HG03066 (cell line): ENCODE measurements at regions not wholly inside any gene's neighbourhood (a gene's known extent, or its start where the extent isn't known, plus 50 kb on each side); places are given as distances from the start of the nearest gene placed in this dataset.

Experiments used
- ATAC-seq: cut with Tn5 transposase; IDR thresholded peaks from one replicate; pipeline ENCODE4 v1.9.1; 2021; ENCODE audit warnings: low read depth; ENCODE audit not compliant: unreplicated experiment

DNA sequence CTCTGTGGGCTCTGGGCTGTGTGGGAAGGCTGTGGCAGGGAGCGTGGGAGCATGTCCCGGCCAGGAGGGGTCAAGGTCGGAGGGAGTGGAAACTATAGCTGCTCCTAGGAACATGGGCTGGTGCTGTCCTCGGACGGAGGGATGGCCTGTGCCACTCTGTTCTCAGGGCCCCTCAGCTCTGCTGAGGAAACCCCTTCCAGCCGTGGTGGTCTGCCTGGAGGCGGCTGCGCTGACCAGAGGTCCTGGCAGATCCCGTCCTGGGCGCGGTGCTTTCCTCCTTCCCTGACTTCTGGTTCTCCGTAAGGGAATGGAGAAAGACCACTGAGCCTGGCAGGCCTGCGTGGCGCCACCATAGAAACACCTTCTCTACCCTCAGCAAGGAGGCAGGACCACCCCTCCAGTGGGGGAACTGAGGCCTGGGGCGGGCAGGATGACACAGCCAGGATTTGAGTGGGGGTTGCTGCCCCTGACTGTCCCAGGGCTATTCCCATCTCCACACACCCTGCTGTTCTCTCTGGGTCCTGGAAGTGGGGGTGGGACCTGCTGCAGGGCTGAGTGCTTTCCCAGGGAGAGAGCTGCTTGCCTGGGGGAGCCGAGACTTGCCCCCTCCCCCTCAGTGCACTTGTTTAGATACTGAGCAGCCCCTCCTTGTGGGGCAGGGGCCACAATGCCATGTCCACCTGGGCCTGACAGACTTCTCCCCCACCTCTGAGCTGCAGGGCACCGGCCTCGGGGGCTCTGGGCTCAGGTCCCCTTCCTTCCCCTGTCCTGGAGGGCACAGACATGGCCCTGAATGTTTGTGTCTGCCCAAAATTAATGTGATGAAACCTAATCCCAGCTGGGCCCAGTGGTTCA is 301.0 kb upstream of the HS6ST1 start:
- no peak for ATAC-seq

DNA sequence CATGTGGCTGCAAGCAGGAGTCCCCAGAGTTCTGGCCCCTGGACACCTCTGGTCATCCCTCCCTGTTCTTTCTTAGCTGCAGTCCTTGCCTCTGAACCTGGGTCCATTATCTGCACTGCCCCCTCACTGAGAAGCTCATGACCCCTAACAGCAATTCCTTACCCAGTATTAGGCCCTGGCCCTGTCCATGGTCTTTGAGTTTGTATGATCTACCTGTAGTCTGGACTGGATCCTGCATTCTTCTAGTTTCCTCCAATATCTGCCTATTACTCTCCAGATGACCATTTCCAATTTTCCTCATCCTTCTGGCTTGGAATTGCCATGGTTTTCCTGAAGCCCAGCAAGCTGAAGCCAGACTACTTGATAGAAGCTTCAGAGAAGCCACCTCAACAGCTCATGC is 302.4 kb upstream of the HS6ST1 start:
- no peak for ATAC-seq

DNA sequence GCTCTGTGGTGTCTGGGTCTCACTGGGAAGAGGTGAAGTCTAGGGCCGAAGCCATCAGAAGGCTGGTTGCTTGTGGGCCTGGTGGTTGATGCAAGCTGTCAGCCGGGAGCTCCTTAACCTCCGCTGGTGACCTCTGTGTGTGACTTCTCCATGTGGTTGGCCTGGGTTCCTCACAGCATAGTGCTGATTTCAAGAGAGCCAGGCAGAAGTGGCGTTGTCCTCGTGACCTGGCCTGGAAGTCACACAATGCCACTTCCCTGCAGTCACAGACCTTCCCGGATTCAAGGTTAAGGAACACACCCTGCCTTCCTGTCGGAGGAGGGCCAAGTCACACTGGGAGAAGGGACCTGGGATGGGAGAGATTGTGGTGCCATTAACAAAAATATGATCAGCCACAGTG is 303.7 kb upstream of the HS6ST1 start:
- ATAC-seq: no peak

DNA sequence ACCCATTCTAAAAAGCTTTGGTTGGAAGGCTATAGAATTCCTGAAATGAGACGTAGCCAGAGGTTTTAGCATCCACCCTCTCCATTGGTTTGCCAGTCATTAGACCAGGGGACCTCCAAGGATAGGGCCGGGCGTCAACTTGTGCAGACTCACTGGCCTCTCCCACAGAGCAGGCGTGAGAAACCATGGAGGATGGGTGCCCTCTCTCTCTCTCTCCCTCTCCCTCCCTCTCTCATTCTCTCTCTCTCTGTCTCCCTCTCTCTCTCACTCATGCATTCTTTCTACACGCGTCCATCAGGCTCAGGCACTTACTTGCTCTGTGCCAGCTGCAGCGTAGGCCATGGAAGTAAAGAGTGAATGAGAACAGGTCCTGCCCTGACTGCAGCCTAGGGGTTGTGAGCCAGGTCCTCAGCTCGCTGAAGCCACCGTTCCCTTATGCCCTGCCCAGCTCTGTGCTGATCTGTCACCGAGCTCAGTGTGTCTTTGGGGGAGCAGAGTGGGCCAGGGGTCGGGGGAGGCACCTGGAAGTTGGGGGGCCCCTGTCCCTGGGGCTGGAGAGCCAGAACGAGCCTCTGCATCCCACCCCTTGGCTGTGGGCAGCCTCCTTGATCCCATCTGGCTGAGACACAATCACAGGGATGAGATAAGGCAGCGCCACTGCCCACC is 304.4 kb upstream of the HS6ST1 start:
- ATAC-seq: no peak

DNA sequence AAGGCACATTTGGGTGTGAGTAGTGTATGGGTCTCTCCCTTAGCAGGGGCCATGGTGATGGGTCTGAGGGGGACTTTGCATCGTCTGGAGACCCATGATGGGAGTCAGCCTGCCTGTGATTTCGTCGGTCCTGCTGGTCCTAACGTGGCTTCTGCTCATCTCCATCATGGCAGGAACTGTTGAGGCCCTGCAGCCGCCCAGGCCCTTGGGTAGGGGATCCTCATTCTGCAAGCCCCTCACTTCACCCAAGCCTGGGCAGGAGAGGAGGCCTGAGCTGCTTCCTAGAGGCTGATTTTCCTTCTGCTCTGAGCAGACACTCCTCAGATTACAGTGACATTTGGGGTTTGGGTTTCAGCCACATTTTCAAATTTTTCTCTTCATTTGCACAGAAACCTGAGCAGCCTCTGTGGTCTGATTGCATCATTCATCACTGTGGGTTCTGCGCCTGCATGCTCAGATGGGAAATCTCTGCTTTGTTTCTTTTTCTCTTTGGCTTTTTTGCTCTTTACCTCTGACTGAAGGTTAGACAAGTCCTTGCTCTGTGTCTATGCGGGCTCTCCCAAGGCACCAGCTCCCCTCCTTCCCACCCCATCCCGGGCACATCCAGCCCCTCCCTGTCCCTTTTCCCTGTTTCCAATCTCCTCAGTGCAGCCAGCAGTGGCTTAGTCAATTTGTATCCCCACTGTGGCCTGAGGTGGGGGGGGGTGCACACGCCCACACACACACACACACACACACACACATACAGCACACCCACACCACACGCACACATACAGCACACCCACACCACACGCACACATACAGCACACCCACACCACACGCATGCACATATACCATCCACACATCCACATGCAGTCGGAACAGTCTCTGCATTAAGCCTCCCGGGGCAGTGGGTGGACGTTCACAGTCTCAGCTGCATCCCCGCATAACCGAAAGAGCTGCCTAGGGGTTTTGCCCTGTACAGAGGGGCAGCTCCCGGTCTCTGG is 305.4 kb upstream of the HS6ST1 start:
- peak; percentile 86 for ATAC-seq

DNA sequence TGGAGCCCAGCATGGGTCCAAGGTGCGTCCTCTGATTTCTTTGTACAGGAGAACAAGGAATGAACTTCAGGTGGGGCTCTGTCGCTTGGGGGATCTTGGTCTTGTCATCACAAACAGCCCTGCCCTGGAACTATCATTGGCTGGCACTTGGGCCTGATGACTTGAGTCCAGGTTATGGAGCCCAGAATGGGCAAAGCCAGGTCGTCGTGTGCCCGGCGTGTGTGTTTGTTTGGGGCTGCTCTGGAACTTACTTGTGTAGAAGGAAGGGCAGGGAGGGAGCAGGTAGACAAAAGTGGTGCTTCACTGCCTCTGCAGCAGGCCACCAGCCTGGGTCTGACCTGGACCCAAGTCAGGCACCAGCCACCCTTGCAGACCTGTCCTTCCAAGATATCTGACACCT is 306.3 kb upstream of the HS6ST1 start:
- ATAC-seq: no peak

DNA sequence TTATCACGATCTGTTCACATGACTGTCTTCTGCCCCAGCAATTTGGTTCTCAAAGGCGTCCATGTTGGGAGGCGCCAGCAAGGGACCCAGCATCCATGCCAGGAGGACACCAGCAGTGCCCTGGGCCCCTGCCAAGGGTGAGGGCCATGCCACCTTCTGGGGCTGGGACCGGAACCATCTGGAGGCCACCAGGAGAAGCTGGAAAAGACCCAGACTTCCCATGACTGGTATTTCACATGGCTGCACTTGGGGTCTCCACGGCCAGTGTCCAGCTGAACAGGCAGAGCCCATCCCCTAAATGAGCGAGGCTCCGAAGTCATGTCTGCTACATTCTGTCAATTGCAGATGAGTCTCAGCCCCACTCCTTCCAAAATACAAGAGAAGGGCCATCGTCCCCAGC is 306.8 kb upstream of the HS6ST1 start:
- no peak for ATAC-seq

DNA sequence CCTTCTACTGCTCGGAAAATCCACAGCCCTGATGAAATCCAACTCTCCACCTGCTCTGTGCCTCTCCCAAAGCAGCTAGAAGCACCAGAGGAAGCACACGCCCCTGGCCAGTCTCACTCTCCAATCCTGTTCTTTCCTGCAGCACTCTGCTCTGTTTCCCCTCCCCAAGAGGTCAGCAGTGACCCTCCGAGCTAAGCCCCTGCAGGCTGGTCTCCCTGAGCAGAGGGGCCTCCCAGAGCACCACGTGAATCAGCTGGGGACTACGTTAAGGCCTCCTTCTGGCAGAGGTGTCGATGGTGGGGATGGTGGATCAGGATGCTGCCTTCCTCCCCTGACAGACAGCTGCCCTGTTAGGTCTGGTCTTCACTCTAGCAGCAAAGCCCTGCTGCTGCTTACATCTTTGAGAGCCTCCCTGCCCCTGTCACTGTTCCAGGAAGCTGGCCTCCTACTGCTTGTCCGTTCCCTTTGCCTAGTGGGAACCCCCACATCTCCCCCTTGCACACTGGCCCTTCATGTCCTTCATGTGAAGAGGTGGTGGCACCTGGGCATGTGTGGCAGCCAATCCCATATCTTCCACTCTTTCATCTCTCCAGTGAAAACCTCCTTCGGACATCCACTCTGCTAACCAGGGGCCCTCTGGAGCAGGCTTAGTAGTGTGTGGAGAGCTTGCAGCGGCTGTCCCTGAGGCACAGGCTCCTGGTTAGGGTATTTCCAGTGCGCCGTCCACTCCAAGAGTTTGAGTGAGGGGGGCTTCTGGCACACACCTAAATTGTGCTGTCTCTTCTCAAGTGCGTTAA is 307.5 kb upstream of the HS6ST1 start:
- ATAC-seq: no peak

DNA sequence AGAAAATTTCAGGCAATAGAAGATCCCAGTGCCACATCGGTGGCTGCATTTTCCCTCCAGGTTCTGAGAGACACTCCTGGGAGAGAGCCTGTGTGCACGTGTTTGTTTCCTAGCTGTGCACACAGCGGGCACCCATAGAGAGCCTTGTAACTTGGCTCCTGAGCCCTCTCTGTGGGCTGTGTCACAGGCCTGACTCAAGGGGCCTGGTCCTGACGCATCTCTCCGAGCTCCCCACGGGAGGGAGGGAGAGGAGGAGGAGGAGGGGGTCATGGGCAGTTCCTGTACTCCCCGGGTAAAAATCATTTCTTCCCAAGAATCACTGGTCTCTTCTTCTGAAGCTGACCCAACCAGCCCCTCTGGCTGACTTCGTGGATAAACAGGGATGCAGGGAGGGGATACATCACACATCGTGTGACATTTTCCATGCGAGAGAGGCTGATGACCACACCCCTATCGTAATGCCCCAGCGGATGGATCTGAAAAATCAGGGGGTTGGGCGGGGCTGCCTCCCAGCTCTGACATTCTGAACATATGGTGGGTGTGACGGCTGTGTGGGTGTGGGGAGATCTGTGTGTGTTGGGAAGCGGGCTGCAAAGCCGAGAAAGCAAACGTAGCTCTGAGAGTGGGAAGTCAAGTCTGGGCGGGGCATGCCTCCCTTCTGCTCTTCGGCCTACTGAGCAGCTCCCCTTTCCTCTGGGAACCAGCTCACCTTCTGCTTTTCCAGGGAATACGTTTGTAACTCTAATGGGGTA is 308.3 kb upstream of the HS6ST1 start:
- ATAC-seq: no peak

DNA sequence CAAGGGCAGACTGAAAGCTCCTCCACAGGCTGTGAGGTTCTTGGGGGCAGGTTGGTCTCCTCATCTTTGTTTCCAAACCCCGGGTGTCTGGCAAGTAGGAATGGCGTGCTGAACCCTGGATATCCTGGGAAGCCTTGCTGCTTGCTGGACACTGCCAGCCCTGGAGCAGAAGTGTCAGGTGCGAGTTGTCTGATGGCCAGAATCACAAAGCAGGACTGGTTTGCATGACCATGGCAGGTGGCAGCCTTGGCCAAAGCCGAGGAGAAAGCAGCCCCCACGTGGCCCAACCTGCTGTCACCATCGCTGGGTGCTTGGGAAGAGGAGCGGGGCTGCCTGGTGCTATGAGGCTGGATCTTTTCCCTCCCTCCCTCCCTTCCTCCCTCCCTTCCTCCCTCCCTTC is 309.5 kb upstream of the HS6ST1 start:
- no peak for ATAC-seq

DNA sequence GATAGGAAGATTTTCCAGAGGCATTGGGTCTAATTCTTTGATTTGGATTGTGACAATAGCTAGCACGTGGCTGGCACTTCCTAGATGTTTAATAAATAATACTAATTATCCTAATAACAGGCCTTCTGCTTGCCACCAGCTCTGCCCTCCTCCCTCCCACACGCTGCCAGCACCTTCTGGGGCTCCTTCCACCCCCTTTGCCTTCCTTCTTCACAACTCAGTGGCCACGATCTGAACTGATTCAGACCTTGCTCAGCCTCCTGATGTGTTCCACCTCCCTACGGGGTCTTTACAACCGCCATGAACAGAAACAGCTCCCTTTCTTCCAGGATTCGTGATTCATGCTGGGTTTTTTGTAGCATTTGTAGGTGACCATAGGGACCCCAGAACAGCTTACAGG is 310.3 kb upstream of the HS6ST1 start:
- ATAC-seq: no peak

DNA sequence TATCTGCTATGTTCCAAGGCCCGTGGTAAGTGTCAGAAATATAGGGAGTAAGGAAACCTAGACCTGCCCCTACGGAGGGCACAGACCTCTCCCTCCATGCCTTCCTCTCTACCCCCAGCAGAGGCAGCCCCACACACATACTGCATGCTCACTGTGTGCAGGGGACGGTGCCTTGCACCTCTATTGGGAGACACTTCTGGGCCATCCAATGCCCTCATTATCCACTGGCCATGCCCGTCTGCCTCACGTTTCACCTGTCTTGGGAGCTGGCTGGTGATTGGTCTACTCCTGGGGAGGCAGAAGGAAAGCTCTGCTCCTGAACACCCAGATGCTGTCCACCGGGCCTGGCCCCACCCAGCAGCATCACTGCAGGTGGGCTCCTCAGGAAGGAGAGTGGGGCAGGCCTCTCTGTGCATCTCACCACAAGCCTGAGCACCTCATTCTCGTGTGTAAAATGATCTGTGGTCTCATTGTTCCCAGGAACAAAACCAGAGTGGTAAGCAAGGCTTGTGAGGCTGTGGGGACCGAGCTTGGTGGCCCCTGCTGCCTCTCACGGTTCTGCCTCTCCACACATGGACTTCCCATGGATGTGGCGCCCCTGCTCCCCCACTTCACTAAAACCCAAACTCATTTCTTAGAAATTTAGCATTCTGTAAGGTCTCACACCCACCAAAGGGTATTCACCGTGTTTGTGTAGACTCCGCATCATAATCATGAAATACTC is 312.5 kb upstream of the HS6ST1 start:
- no peak for ATAC-seq

DNA sequence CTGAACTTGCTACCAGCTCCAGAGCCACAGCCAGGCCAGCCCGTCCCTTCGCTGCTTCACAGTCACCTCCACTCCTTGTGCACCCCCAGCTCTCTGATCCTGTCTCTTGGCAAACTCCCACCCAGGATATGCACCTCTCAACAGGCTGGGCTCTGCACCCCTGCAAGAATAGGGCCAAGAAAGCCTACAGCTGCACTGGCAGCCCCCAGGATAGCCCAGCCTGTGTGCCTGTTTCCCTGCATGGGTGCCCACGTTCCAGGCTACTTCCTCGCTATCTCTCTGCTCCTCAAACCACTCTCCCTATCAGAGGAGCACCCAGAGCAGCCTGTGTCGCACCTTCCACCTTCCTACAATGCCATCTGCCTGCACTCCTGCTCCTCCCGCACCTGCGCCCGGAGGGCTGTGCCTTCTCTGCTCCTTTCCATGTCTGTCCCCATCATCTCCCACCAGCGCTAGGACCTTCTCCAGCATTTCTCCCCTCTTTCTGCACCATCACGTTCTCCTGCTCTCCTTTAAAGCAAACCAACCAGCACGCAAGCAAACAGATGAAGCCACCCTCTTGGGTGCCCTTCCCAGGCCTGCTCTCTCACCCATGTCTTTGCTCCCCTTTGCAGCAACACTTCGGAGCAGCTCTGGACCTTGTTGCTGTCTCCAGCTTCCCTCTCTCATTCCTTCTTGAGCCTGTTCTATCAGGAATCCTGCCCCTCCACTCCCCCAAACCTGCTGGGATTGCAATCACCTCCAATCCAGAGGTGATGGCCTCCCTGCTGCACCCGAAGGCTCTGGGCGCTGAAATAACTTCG is 313.2 kb upstream of the HS6ST1 start:
- no peak for ATAC-seq

DNA sequence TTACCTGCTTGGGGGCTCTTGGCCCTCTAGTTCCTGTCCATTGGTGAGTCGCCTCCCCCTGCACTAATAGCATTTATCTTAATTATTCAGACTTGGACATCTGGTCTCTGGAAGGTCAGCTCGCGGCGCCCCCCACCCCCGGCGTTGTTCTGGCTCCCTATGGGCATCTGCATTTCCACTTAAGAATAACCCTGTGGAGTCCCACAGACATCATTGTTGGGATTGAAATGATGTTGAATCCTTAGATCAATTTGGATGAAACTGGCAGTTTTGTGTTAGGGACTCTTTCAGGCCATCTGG is 313.8 kb upstream of the HS6ST1 start:
- no peak for ATAC-seq

DNA sequence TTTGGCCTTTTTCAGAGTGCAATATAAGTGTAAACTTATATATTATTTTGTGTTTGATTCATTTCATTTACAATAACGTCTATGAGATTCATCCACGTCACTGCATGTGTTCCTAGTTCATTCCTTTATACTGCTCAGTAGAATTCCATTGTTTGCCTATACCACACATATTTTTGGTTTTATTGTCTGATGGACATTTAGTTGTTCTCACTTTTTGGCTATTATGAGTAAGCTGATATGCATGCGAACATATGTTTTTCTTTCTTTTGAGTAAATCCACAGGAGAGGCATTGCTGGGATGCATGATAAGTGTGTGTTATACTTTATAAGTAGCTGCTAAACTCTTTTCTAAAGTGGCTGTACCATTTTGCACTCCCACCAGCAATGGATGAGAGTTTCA is 314.8 kb upstream of the HS6ST1 start:
- no peak for ATAC-seq

DNA sequence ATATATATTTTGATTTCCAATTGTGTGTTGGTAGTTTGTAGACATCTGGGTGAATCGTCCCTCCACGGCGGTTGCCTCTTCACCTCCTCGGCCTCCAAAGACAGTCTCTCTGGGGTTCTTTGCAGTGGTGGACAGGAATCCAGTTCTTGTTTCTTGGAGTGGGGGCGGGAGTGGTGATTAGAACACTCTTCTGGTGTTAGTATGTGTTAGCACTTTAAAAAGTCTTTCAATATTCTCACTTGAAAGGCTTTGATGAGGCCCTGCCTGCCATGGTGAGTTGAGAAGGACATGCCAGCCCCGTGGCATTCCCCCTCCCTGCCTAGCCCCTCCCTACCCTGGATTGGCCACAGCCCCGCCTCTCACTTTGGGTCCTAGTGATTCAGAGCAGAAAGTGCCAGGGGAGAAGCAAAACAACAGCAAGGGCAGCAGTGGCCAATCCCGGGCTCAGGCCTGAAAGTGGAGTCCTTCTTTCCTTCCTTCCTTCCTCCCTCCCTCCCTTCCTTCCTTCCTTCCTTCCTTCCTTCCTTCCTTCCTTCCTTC is 316.8 kb upstream of the HS6ST1 start:
- no peak for ATAC-seq

DNA sequence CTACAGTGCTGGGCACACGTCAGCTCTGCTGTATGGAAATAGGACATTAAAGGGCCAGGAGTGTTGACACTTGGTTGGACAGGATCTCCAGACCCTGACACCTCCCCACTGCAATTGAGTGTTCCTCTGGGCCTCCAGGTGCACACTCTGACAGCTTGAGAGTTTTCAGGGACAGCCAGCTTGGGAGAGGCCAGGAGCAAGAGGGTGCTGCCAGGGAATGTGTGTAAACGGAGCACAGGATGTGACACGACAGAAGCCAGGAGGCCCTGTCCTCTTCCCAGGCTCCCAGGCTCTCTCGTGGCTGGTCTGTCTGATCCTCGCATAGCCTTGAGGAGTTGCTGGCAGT is 318.1 kb upstream of the HS6ST1 start:
- ATAC-seq: no peak

DNA sequence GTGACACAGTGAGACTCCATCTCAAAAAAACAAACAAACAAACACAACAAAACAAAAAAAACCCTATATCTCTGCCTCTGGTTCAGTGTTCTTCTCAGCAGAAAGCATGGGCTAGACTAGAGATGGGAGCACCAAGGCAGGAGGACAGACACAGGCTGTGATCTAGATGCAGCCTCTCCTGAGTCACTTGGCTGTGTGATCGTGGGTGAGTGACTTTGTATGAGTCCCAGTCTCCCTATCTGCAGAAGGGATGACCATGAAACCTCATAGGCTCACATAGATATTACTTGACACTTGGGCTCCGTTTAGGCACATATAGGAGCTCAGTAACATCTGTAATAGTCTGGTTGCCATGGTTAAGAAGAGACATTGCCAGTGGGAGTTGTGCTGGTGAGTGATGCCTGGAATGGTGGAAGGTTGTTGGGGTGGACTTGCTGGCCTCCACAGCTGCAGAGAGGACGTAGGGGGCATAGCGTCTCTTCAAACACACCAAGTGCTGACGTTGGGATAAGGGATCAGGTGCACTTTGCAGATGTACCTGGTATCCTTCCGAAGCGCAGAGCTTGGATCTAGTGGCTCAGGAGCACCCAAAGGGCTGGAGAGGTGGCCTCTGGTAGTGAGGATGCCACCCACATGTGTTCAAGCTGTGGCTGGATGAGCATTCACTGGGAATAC is 318.9 kb upstream of the HS6ST1 start:
- no peak for ATAC-seq
